K562 (cell line): ENCODE measurements at regions not wholly inside any gene's neighbourhood (a gene's known extent, or its start where the extent isn't known, plus 50 kb on each side); places are given as distances from the start of the nearest gene placed in this dataset.
"Not testable (repeated sequence)": the region's sequence is repeated elsewhere in the genome, so short reads cannot be mapped to it uniquely, and the experiment has no call there.

Source experiments
- ATAC-seq: fragments of 200-7000 bp; cut with Tn5 transposase; 3 replicates; pipeline ENCODE4 v1.9.1; 2020; ENCODE audit warnings: moderate library complexity
- BruUV-seq: library from RNA; stranded (reverse); fragments of 400-500 nt; replicated peaks from 2 replicates; lab custom pipeline; 2021; lab: Mats Ljungman, UMichigan
- CTCF ChIA-PET: fragments of 300-600 bp; formaldehyde crosslinking; extraction: SDS; loops from one replicate; lab custom pipeline; 2021; ENCODE audit warnings: low intra/inter-chr PET ratio; lab: Yijun Ruan, JAX
- POLR2A ChIA-PET: fragments of 300-600, 350-650 bp; sonication (Branson Sonifier 250); formaldehyde crosslinking; extraction: SDS; loops from one replicate; lab custom pipeline; 2021; ENCODE audit warnings: antibody characterized with exemption, inconsistent platforms; lab: Yijun Ruan, JAX
- DNase-seq, 4 experiments: peaks; one replicate each; pipeline versions ENCODE4 v3.0.0 to v3.0.0-alpha.2; 2011 to 2018; ENCODE audit warnings: low spot score in 3 of 4, mixed read lengths in 3 of 4; ENCODE audit errors: extremely low read depth in 1 of 4
- FAIRE-seq: peaks from 2 replicates; lab custom pipeline; 2011; peaks lifted over from hg19 to GRCh38; lab: Jason Lieb, UNC
- H2AFZ ChIP-seq: 2 replicates; pipeline ENCODE4 v1.6.0; 2011; ENCODE audit warnings: low read depth, low read length, control low read depth, inconsistent platforms
- H3K27ac ChIP-seq: fragments of 200-600 bp; 3 replicates; pipeline ENCODE4 v1.8.0; 2011; ENCODE audit warnings: low read depth, mild to moderate bottlenecking, control low read depth, inconsistent platforms, low read length, moderate library complexity, mixed read lengths; ENCODE audit errors: extremely low read depth
- H3K27me3 ChIP-seq, 2 experiments: fragments of 300-600 bp in 1 of 2; 2 replicates in 1 of 2; 3 replicates in 1 of 2; pipeline versions ENCODE4 v1.6.0 to v1.8.0; 2011; ENCODE audit warnings: inconsistent platforms in 2 of 2, low read length in 2 of 2, mild to moderate bottlenecking in 1 of 2, mixed read lengths in 1 of 2, moderate library complexity in 1 of 2; ENCODE audit not compliant: control insufficient read depth in 2 of 2, insufficient read depth in 2 of 2
- H3K36me3 ChIP-seq: fragments of 300-600 bp; 3 replicates; pipeline ENCODE4 v1.8.0; 2011; ENCODE audit warnings: mild to moderate bottlenecking, low read length, inconsistent platforms; ENCODE audit not compliant: control insufficient read depth, insufficient read depth
- H3K4me1 ChIP-seq, 2 experiments: fragments of 200-600 bp in 1 of 2; replicated peaks in 1 of 2; 2 replicates in 1 of 2; 3 replicates in 1 of 2; pipeline versions ENCODE4 v1.5.1 to v1.8.0; 2011; ENCODE audit warnings: inconsistent platforms in 2 of 2, low read length in 2 of 2, mild to moderate bottlenecking in 1 of 2, mixed read lengths in 1 of 2, moderate library complexity in 1 of 2; ENCODE audit not compliant: control insufficient read depth in 2 of 2, insufficient read depth in 2 of 2
- H3K4me2 ChIP-seq: 2 replicates; pipeline ENCODE4 v1.6.1; 2011; ENCODE audit warnings: low read length, control low read depth, inconsistent platforms, mixed read lengths; ENCODE audit not compliant: insufficient read depth
- H3K4me3 ChIP-seq: fragments of 200-600 bp; sonication (generic), shearing (Covaris generic); 2 replicates; pipeline ENCODE4 v1.5.1; 2016; ENCODE audit warnings: control low read depth, inconsistent platforms
- H3K79me2 ChIP-seq: fragments of 200-600 bp; 3 replicates; pipeline ENCODE4 v1.8.0; 2011; ENCODE audit warnings: low read length, inconsistent platforms; ENCODE audit not compliant: control insufficient read depth, insufficient read depth
- H3K9ac ChIP-seq, 2 experiments: 2 replicates each; pipeline versions ENCODE4 v1.6.0 to v1.6.1; 2011; ENCODE audit warnings: low read depth in 2 of 2, low read length in 2 of 2, control low read depth in 1 of 2, inconsistent platforms in 1 of 2, mild to moderate bottlenecking in 1 of 2, mixed read lengths in 1 of 2; ENCODE audit not compliant: insufficient read depth in 1 of 2
- H3K9me1 ChIP-seq: one replicate; pipeline ENCODE4 v1.6.0; 2011; ENCODE audit warnings: inconsistent platforms, mild to moderate bottlenecking, low read length, moderate library complexity; ENCODE audit not compliant: control insufficient read depth, insufficient read depth
- H3K9me3 ChIP-seq: replicated peaks from 2 replicates; pipeline ENCODE4 v1.5.1; 2011; ENCODE audit warnings: low read depth, low read length, inconsistent platforms; ENCODE audit not compliant: control insufficient read depth, insufficient read depth
- H4K20me1 ChIP-seq: replicated peaks from 2 replicates; pipeline ENCODE4 v1.6.1; 2011; ENCODE audit warnings: low read length, inconsistent platforms, mixed read lengths; ENCODE audit not compliant: control insufficient read depth, insufficient read depth
- ATF1 ChIP-seq, 2 experiments: fragments of 450-650 bp in 1 of 2; IDR thresholded peaks; 2 replicates each; pipeline ENCODE4 v1.6.1; 2016; ENCODE audit warnings: missing compliant biosample characterization in 1 of 2, missing genetic modification characterization in 1 of 2
- CTCF ChIP-seq, 3 experiments: IDR thresholded peaks in 2 of 3; conservative IDR thresholded peaks in 1 of 3; 2 replicates each; pipeline ENCODE4 v1.5.1; 2011 to 2012; ENCODE audit warnings: low read length in 3 of 3, mild to moderate bottlenecking in 3 of 3, control low read depth in 2 of 3, improper control_type of control experiment in 1 of 3, inconsistent platforms in 1 of 3, low read depth in 1 of 3, mixed read lengths in 1 of 3, moderate library complexity in 1 of 3; ENCODE audit not compliant: insufficient read depth in 2 of 3
- EGR1 ChIP-seq: fragments of 450-650 bp; conservative IDR thresholded peaks from 2 replicates; pipeline ENCODE4 v1.6.1; 2017; ENCODE audit warnings: mild to moderate bottlenecking
- GABPA ChIP-seq: fragments of 200-800 bp; sonication (Bioruptor generic); conservative IDR thresholded peaks from 2 replicates; pipeline ENCODE4 v1.6.1; 2016; ENCODE audit warnings: low read depth, missing genetic modification characterization, missing compliant biosample characterization
- HCFC1 ChIP-seq: IDR thresholded peaks from 2 replicates; pipeline ENCODE4 v1.6.1; 2012; ENCODE audit warnings: low read depth, low read length, improper control_type of control experiment
- HNRNPLL ChIP-seq: fragments of 200-400 bp; formaldehyde crosslinking; IDR thresholded peaks from 2 replicates; pipeline ENCODE4 v1.6.1; 2017; ENCODE audit warnings: low read length, low read depth, mild to moderate bottlenecking; ENCODE audit not compliant: poor library complexity, severe bottlenecking
- KDM4B ChIP-seq, 2 experiments: fragments of 450-650 bp in 1 of 2; sonication (generic) in 1 of 2; IDR thresholded peaks; 2 replicates each; pipeline ENCODE4 v1.6.1; 2016 to 2017; ENCODE audit warnings: borderline replicate concordance in 2 of 2, antibody characterized with exemption in 1 of 2, low read depth in 1 of 2, mild to moderate bottlenecking in 1 of 2
- L3MBTL2 ChIP-seq: fragments of 450-650 bp; IDR thresholded peaks from 2 replicates; pipeline ENCODE4 v1.6.1; 2016; ENCODE audit warnings: mild to moderate bottlenecking, moderate library complexity
- MAZ ChIP-seq, 2 experiments: fragments of 450-650 bp in 1 of 2; sonication (generic) in 1 of 2; formaldehyde crosslinking; IDR thresholded peaks in 1 of 2; conservative IDR thresholded peaks in 1 of 2; 2 replicates each; pipeline versions ENCODE4 v1.4.0 to v1.5.0; 2020; ENCODE audit warnings: mild to moderate bottlenecking in 1 of 2, missing genetic modification reagents in 1 of 2
- MEF2A ChIP-seq: IDR thresholded peaks from 2 replicates; pipeline ENCODE4 v1.6.1; 2011; ENCODE audit warnings: low read depth, mild to moderate bottlenecking, low read length, moderate library complexity; ENCODE audit not compliant: control insufficient read depth
- PHF20 ChIP-seq: fragments of 450-650 bp; IDR thresholded peaks from 2 replicates; pipeline ENCODE4 v1.6.1; 2018; ENCODE audit not compliant: partially characterized antibody
- SIN3B ChIP-seq: fragments of 450-650 bp; IDR thresholded peaks from 2 replicates; pipeline ENCODE4 v1.6.1; 2017; ENCODE audit warnings: low read depth, mild to moderate bottlenecking, moderate library complexity
- SPI1 ChIP-seq: IDR thresholded peaks from 2 replicates; pipeline ENCODE4 v1.6.1; 2011; ENCODE audit warnings: low read depth, low read length, control low read depth, borderline replicate concordance
- SRF ChIP-seq, 2 experiments: fragments of 250-450, 450-650 bp in 1 of 2; sonication (Bioruptor Pico) in 1 of 2; sonication (generic) in 1 of 2; formaldehyde crosslinking; IDR thresholded peaks; 2 replicates each; pipeline versions ENCODE4 v1.5.0 to v1.5.1; 2020 to 2022; ENCODE audit warnings: mild to moderate bottlenecking in 1 of 2, missing genetic modification reagents in 1 of 2
- TBP ChIP-seq: optimal IDR thresholded peaks from 2 replicates; pipeline ENCODE3; 2011; ENCODE audit warnings: low read depth, low read length, improper control_type of control experiment
- TEAD4 ChIP-seq, 2 experiments: sonication (generic) in 1 of 2; formaldehyde crosslinking in 1 of 2; IDR thresholded peaks; 2 replicates each; pipeline versions ENCODE4 v1.6.1 to v1.8.0; 2012 to 2022; ENCODE audit warnings: borderline replicate concordance in 1 of 2, inconsistent platforms in 1 of 2, low read length in 1 of 2, mild to moderate bottlenecking in 1 of 2, missing genetic modification reagents in 1 of 2
- WGBS: fragments of 100-300 bp; shearing (Covaris generic); methylation state at CpG from one replicate; pipeline ENCODE4 v1.1.6; 2016; ENCODE audit warnings: low coverage, mixed read lengths; ENCODE audit not compliant: insufficient coverage; ENCODE audit errors: missing lambda C conversion rate; 5-methylcytosine and 5-hydroxymethylcytosine counted together
- in situ Hi-C: fragments of 300-500 bp; cut with MboI; formaldehyde crosslinking; loops from 4 replicates; pipeline ENCODE4 v1.15.0; 2018; ENCODE audit warnings: inconsistent platforms, mixed read lengths
- intact Hi-C: fragments of 100-400 bp; cut with micrococcal nuclease; formaldehyde crosslinking; loops from 2 replicates; pipeline ENCODE4 v1.14.2; 2022
- TF ChIP-seq, protein P1 (sequence below): conservative IDR thresholded peaks from 2 replicates; pipeline ENCODE4 v1.6.1; 2011; ENCODE audit warnings: low read depth, mild to moderate bottlenecking, low read length; ENCODE audit not compliant: control insufficient read depth

GRCh38 chr20:28602403-28603217 is 2654.9 kb upstream of the DEFB115 start:
- 4% methylated on average over 60 of the region's 71 CpGs for WGBS
- peak overlapping the region; percentile 58; the same call in 2 of the 3 replicates for H3K27ac ChIP-seq
- H3K4me3 ChIP-seq: peak overlapping the region; percentile 79
- H3K27me3 ChIP-seq; H3K9me1 ChIP-seq; BruUV-seq; H3K4me1 ChIP-seq; H3K79me2 ChIP-seq; FAIRE-seq; H3K9me3 ChIP-seq; H4K20me1 ChIP-seq; intact Hi-C loops; H3K36me3 ChIP-seq; in situ Hi-C loops; CTCF ChIA-PET; TF ChIP-seq ATF1 (CRISPR knock-in tag; IDR thresholded peaks at IDR 0.05); TEAD4 (CRISPR knock-in tag; IDR thresholded peaks at IDR 0.05; ENCODE audit: borderline replicate concordance): not testable (repeated sequence)
- peak overlapping the region; percentile 82 for H3K4me2 ChIP-seq
- peak; percentile 99 for ATAC-seq
- peak; percentile 77 to 96 (median 81) for DNase-seq
- H3K9ac ChIP-seq: peak overlapping the region; percentile 72 to 94
- POLR2A ChIA-PET: interaction anchor here (0.6 to 0.9 kb wide), 3 partner anchors 21 to 894 kb away, joined by 3 to 4 read pairs (median 4); no protein-coding TSS in a partner anchor
- peak overlapping the region; percentile 86 for H2AFZ ChIP-seq
- TF ChIP-seq SRF (CRISPR knock-in tag; IDR thresholded peaks at IDR 0.05) (0 out of 4 replicates have a peak, but pooled peaks of 1 of the 2 experiments have one; percentile 34), TBP (peak; percentile 59), KDM4B (IDR thresholded peaks at IDR 0.05; ENCODE audit: borderline replicate concordance in 2 of 2, low read depth in 1 of 2) (peak in 1 of 2 experiments; percentile 42; a peak in 1 of 4 replicates), CTCF (IDR thresholded peaks at IDR 0.05 in 2 of 3, conservative IDR thresholded peaks at IDR 0.05 in 1 of 3; ENCODE audit: insufficient read depth in 2 of 3, low read depth in 1 of 3, low read length in 3 of 3) (peak; percentile 74 to 86 (median 83)), HCFC1 (peak; percentile 61), L3MBTL2 (peak; percentile 94), ATF1 (tag; IDR thresholded peaks at IDR 0.05) (peak; percentile 30; the same call in 1 of the 2 replicates), HNRNPLL (peak; percentile 84), SIN3B (peak; percentile 47; the same call in 1 of the 2 replicates), SPI1 (peak; percentile 69; the same call in 1 of the 2 replicates), MAZ (CRISPR knock-in tag; conservative IDR thresholded peaks at IDR 0.05 in 1 of 2, IDR thresholded peaks at IDR 0.05 in 1 of 2) (peak; percentile 52 to 69; a peak in 3 of 4 replicates), EGR1 (peak; percentile 56), TEAD4 (IDR thresholded peaks at IDR 0.05; ENCODE audit: low read length) (0 out of 2 replicates have a peak, but pooled peaks have one; percentile 13), MEF2A (peak; percentile 7; the same call in 1 of the 2 replicates), PHF20 (peak; percentile 12), GABPA (peak; percentile 79)
- TF ChIP-seq, protein P1, sequence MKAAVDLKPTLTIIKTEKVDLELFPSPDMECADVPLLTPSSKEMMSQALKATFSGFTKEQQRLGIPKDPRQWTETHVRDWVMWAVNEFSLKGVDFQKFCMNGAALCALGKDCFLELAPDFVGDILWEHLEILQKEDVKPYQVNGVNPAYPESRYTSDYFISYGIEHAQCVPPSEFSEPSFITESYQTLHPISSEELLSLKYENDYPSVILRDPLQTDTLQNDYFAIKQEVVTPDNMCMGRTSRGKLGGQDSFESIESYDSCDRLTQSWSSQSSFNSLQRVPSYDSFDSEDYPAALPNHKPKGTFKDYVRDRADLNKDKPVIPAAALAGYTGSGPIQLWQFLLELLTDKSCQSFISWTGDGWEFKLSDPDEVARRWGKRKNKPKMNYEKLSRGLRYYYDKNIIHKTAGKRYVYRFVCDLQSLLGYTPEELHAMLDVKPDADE: 0 out of 2 replicates have a peak, but pooled peaks have one; percentile 26
